ENCODE measurements at regions not wholly inside any gene's neighbourhood (a gene's known extent, or its start where the extent isn't known, plus 50 kb on each side); places are given as distances from the start of the nearest gene placed in this dataset.

GRCh38 chr1:208523007-208523406 lies 278.8 kb upstream of the PLXNA2 start:
- H3K27me3 Mint-ChIP-seq = peaks cover 6% of the 10 kb centered on the region

GRCh38 chr1:208524376-208524775 lies 280.2 kb upstream of the PLXNA2 start:
- H3K4me3 Mint-ChIP-seq (ENCODE audit: low read depth) = no peak overlapping the region
- no peak overlapping the region for H3K27ac Mint-ChIP-seq
- H3K36me3 Mint-ChIP-seq (ENCODE audit: insufficient read depth) = no peaks in the 10 kb centered on the region
- no peaks in the 10 kb centered on the region for H3K9me3 Mint-ChIP-seq (ENCODE audit: low read depth)
- no peak for DNase-seq (ENCODE audit: low spot score, unreplicated experiment)
- H3K4me1 Mint-ChIP-seq (ENCODE audit: low read depth) = peaks cover 8% of the 10 kb centered on the region
- H3K27me3 Mint-ChIP-seq = peaks cover 11% of the 10 kb centered on the region
- no peak for TF ChIP-seq CTCF (IDR thresholded peaks at IDR 0.05; ENCODE audit: unreplicated experiment)

More at GRCh38 chr1:208523007-208523406, 278.8 kb upstream of the PLXNA2 start:
- H3K4me1 Mint-ChIP-seq (ENCODE audit: low read depth) = peaks cover 8% of the 10 kb centered on the region
- no peaks in the 10 kb centered on the region for H3K36me3 Mint-ChIP-seq (ENCODE audit: insufficient read depth)
- H3K27ac Mint-ChIP-seq = no peak overlapping the region
- H3K4me3 Mint-ChIP-seq (ENCODE audit: low read depth) = no peak overlapping the region
- DNase-seq (ENCODE audit: low spot score, unreplicated experiment) = no peak
- no peak for TF ChIP-seq CTCF (IDR thresholded peaks at IDR 0.05; ENCODE audit: unreplicated experiment)
- H3K9me3 Mint-ChIP-seq (ENCODE audit: low read depth) = no peaks in the 10 kb centered on the region

- no peak for DNase-seq (ENCODE audit: low spot score, unreplicated experiment)
- Mint-ChIP-seq H3K9me3 (ENCODE audit: low read depth) (no peaks in the 10 kb centered on the region), H3K4me3 (ENCODE audit: low read depth) (no peak overlapping the region), H3K27ac (no peak overlapping the region), H3K4me1 (ENCODE audit: low read depth) (peaks cover 8% of the 10 kb centered on the region), H3K36me3 (ENCODE audit: insufficient read depth) (no peaks in the 10 kb centered on the region), H3K27me3 (peaks cover 11% of the 10 kb centered on the region)
- no peak for TF ChIP-seq CTCF (IDR thresholded peaks at IDR 0.05; ENCODE audit: unreplicated experiment)
Measured at GRCh38 chr1:208524925-208525324, 280.7 kb upstream of the PLXNA2 start.

- Mint-ChIP-seq H3K27me3 (peaks cover 14% of the 10 kb centered on the region), H3K36me3 (ENCODE audit: insufficient read depth) (no peaks in the 10 kb centered on the region), H3K4me3 (ENCODE audit: low read depth) (no peak overlapping the region), H3K9me3 (ENCODE audit: low read depth) (no peaks in the 10 kb centered on the region), H3K27ac (no peak overlapping the region), H3K4me1 (ENCODE audit: low read depth) (peaks cover 8% of the 10 kb centered on the region)
- TF ChIP-seq CTCF (IDR thresholded peaks at IDR 0.05; ENCODE audit: unreplicated experiment) = no peak
- DNase-seq (ENCODE audit: low spot score, unreplicated experiment) = no peak
Measured at GRCh38 chr1:208525417-208525816, 281.2 kb upstream of the PLXNA2 start.

- Mint-ChIP-seq H3K27ac (no peak overlapping the region), H3K27me3 (peaks cover 16% of the 10 kb centered on the region), H3K4me1 (ENCODE audit: low read depth) (peaks cover 7% of the 10 kb centered on the region), H3K36me3 (ENCODE audit: insufficient read depth) (no peaks in the 10 kb centered on the region), H3K4me3 (ENCODE audit: low read depth) (no peak overlapping the region), H3K9me3 (ENCODE audit: low read depth) (no peaks in the 10 kb centered on the region)
- TF ChIP-seq CTCF (IDR thresholded peaks at IDR 0.05; ENCODE audit: unreplicated experiment) = no peak
- DNase-seq (ENCODE audit: low spot score, unreplicated experiment) = no peak
Measured at GRCh38 chr1:208526613-208527125, 282.5 kb upstream of the PLXNA2 start.
